Astrocyte (in vitro differentiated cells and primary cell): ENCODE measurements at regions not wholly inside any gene's neighbourhood (a gene's known extent, or its start where the extent isn't known, plus 50 kb on each side); places are given as distances from the start of the nearest gene placed in this dataset.

ENCODE experiments used
- CTCF ChIP-seq: IDR thresholded peaks from 2 replicates; pipeline ENCODE4 v1.5.1; 2011; ENCODE audit warnings: low read depth, mild to moderate bottlenecking, inconsistent platforms, low read length, moderate library complexity; ENCODE audit not compliant: insufficient read depth
- EZH2 ChIP-seq: IDR thresholded peaks from 2 replicates; pipeline ENCODE4 v1.6.1; 2012; ENCODE audit warnings: mild to moderate bottlenecking, low read length, inconsistent platforms; ENCODE audit not compliant: insufficient read depth

- no peak for TF ChIP-seq CTCF
- TF ChIP-seq EZH2 = no peak
Measured at GRCh38 chr2:790081-790480, 112.9 kb upstream of the TMEM18 start.
